Mesenchymal stem cell (in vitro differentiated cells and primary cell): ENCODE measurements at regions not wholly inside any gene's neighbourhood (a gene's known extent, or its start where the extent isn't known, plus 50 kb on each side); places are given as distances from the start of the nearest gene placed in this dataset.
"Not testable (repeated sequence)": the region's sequence is repeated elsewhere in the genome, so short reads cannot be mapped to it uniquely, and the experiment has no call there.

Source experiments
- DNase-seq: peaks from one replicate; pipeline ENCODE4 v3.0.0-alpha.2; 2013
- H2AFZ ChIP-seq: one replicate; pipeline ENCODE4 v1.6.1; 2013; ENCODE audit warnings: low read depth, mild to moderate bottlenecking, control low read depth, inconsistent platforms, low read length, moderate library complexity
- H2AK5ac ChIP-seq: 2 replicates; pipeline ENCODE4 v1.6.1; 2013; ENCODE audit warnings: low read length, moderate library complexity, mild to moderate bottlenecking, inconsistent platforms; ENCODE audit not compliant: severe bottlenecking
- H2BK120ac ChIP-seq: one replicate; pipeline ENCODE4 v1.6.1; 2013; ENCODE audit warnings: low read depth, mild to moderate bottlenecking, inconsistent platforms, low read length, moderate library complexity
- H2BK12ac ChIP-seq, 2 experiments: one replicate each; pipeline ENCODE4 v1.6.1; 2013; ENCODE audit warnings: inconsistent platforms in 2 of 2, low read length in 2 of 2, mild to moderate bottlenecking in 2 of 2, moderate library complexity in 2 of 2, control low read depth in 1 of 2
- H2BK15ac ChIP-seq: one replicate; pipeline ENCODE4 v1.6.1; 2013; ENCODE audit warnings: mild to moderate bottlenecking, low read depth, inconsistent platforms; ENCODE audit not compliant: poor library complexity, severe bottlenecking
- H2BK5ac ChIP-seq: 2 replicates; pipeline ENCODE4 v1.6.1; 2013; ENCODE audit warnings: low read depth, mild to moderate bottlenecking, low read length, control low read depth, inconsistent platforms; ENCODE audit not compliant: poor library complexity, severe bottlenecking
- H3K14ac ChIP-seq, 2 experiments: one replicate each; pipeline ENCODE4 v1.6.1; 2013; ENCODE audit warnings: inconsistent platforms in 2 of 2, low read length in 2 of 2, control low read depth in 1 of 2, mild to moderate bottlenecking in 1 of 2, moderate library complexity in 1 of 2
- H3K18ac ChIP-seq, 2 experiments: one replicate each; pipeline ENCODE4 v1.6.1; 2013; ENCODE audit warnings: inconsistent platforms in 2 of 2, low read length in 2 of 2, control low read depth in 1 of 2, low read depth in 1 of 2, mild to moderate bottlenecking in 1 of 2
- H3K23ac ChIP-seq, 2 experiments: one replicate each; pipeline ENCODE4 v1.6.1; 2013; ENCODE audit warnings: inconsistent platforms in 2 of 2, low read length in 2 of 2, mild to moderate bottlenecking in 2 of 2, moderate library complexity in 2 of 2, control low read depth in 1 of 2
- H3K27ac ChIP-seq: 2 replicates; pipeline ENCODE4 v1.5.1; 2013; ENCODE audit warnings: mild to moderate bottlenecking, moderate library complexity, low read length, control low read depth, inconsistent platforms; ENCODE audit not compliant: poor library complexity, severe bottlenecking
- H3K27me3 ChIP-seq, 2 experiments: 2 replicates each; pipeline versions ENCODE4 v1.6.1 to v1.7.0; 2013; ENCODE audit warnings: low read length in 2 of 2, mild to moderate bottlenecking in 2 of 2, moderate library complexity in 2 of 2, control low read depth in 1 of 2, inconsistent platforms in 1 of 2; ENCODE audit not compliant: control insufficient read depth in 1 of 2, insufficient read depth in 1 of 2
- H3K36me3 ChIP-seq, 2 experiments: 2 replicates each; pipeline versions ENCODE4 v1.6.1 to v1.7.0; 2013; ENCODE audit warnings: low read length in 2 of 2, control low read depth in 1 of 2, inconsistent platforms in 1 of 2, low read depth in 1 of 2, mild to moderate bottlenecking in 1 of 2; ENCODE audit not compliant: insufficient read depth in 2 of 2, control insufficient read depth in 1 of 2
- H3K4ac ChIP-seq, 2 experiments: one replicate each; pipeline ENCODE4 v1.6.1; 2013; ENCODE audit warnings: inconsistent platforms in 2 of 2, low read length in 2 of 2, mild to moderate bottlenecking in 2 of 2, moderate library complexity in 2 of 2, control low read depth in 1 of 2, low read depth in 1 of 2
- H3K4me1 ChIP-seq: 2 replicates; pipeline ENCODE4 v1.6.1; 2013; ENCODE audit warnings: low read depth, low read length, control low read depth; ENCODE audit not compliant: control insufficient read depth, insufficient read depth
- H3K4me2 ChIP-seq: 2 replicates; pipeline ENCODE4 v1.6.1; 2013; ENCODE audit warnings: low read length, mild to moderate bottlenecking, inconsistent platforms; ENCODE audit not compliant: poor library complexity, severe bottlenecking
- H3K4me3 ChIP-seq, 2 experiments: 2 replicates each; pipeline versions ENCODE4 v1.5.1 to v1.7.0; 2013; ENCODE audit warnings: low read length in 2 of 2, mild to moderate bottlenecking in 2 of 2, control low read depth in 1 of 2, low read depth in 1 of 2; ENCODE audit not compliant: insufficient read depth in 1 of 2
- H3K79me1 ChIP-seq: replicated peaks from 2 replicates; pipeline ENCODE4 v1.6.1; 2013; ENCODE audit warnings: mild to moderate bottlenecking, control low read depth, low read length, inconsistent platforms; ENCODE audit not compliant: poor library complexity, severe bottlenecking
- H3K9ac ChIP-seq: 2 replicates; pipeline ENCODE4 v1.7.0; 2013; ENCODE audit warnings: mild to moderate bottlenecking, low read length, moderate library complexity
- H3K9me3 ChIP-seq: 2 replicates; pipeline ENCODE4 v1.7.0; 2013; ENCODE audit warnings: mild to moderate bottlenecking, low read length; ENCODE audit not compliant: control insufficient read depth
- H4K8ac ChIP-seq: one replicate; pipeline ENCODE4 v1.6.1; 2013; ENCODE audit warnings: inconsistent platforms, mild to moderate bottlenecking, low read length, moderate library complexity
- H4K91ac ChIP-seq: one replicate; pipeline ENCODE4 v1.6.1; 2013; ENCODE audit warnings: mild to moderate bottlenecking, low read length, inconsistent platforms
- WGBS: methylation state at CpG from one replicate; pipeline ENCODE4 v1.1.7; 2013; ENCODE audit warnings: mixed read lengths; 5-methylcytosine and 5-hydroxymethylcytosine counted together

DNA sequence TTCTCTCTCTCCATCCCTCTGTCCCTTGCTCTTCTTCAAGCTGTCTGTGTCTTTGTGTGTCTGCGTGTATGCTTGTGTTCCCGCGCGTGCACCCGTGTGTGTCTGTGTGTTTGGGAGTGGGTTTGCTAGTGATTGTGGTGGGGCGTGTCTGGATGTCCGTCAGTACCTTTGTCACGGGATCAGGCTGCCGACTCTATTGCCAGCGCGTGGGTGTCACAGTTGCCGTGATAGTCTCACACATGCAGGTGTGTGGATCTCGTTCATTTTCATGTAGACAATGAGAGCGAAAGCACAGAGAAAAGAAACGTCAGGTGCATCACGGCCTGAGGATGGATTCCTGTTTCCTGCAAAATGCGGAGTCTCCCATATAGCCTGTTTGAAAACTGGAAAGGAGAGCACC lies 1848.8 kb upstream of the DEFB115 start:
- H3K14ac ChIP-seq, H2BK15ac ChIP-seq, H3K27me3 ChIP-seq, H3K4ac ChIP-seq, H3K18ac ChIP-seq, H3K27ac ChIP-seq, H3K36me3 ChIP-seq, H3K9me3 ChIP-seq, H3K4me2 ChIP-seq, H4K91ac ChIP-seq, H2BK12ac ChIP-seq, H2AK5ac ChIP-seq, H3K23ac ChIP-seq, DNase-seq, H3K4me1 ChIP-seq, H3K9ac ChIP-seq, H2BK5ac ChIP-seq, H2AFZ ChIP-seq, H4K8ac ChIP-seq, H3K4me3 ChIP-seq, H2BK120ac ChIP-seq, H3K79me1 ChIP-seq: not testable (repeated sequence)
- WGBS, result 82% methylated on average over 17 of the region's 17 CpGs

DNA sequence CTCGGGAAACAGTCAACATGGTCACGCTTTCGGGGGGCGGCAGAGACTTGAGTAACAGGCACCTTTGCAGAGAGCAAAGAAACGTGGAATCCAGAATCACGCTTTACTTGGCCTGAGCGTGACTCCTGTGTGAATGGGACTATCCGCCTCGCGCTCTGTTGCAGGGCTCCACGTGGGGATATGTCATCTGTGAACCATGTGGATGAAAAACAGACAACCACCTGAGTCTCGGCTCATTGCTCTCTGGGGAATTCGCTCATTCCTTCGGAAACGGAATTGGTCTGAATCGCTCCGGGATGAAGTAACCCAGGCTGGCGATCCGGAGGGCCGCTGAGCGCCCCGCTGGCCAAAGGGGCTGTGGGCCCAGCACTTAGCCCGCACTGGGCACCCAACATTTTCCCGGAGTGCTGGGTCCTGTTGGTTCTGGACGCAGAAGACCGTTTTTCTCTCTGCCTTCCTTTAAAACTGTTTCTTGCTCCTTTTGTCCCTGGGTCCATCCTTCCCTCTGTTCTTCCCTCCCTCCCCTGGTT lies 1848.2 kb upstream of the DEFB115 start:
- not testable (repeated sequence) for H2AFZ ChIP-seq, H3K36me3 ChIP-seq, H3K18ac ChIP-seq, DNase-seq, H3K23ac ChIP-seq, H3K9ac ChIP-seq, H3K4ac ChIP-seq, H3K27ac ChIP-seq, H3K14ac ChIP-seq, H3K4me2 ChIP-seq, H4K91ac ChIP-seq, H3K4me1 ChIP-seq, H3K79me1 ChIP-seq, H3K27me3 ChIP-seq, H3K9me3 ChIP-seq, H2BK120ac ChIP-seq, H2AK5ac ChIP-seq, H2BK5ac ChIP-seq, H2BK12ac ChIP-seq, H3K4me3 ChIP-seq, H2BK15ac ChIP-seq
- peak overlapping the region; percentile 51 for H4K8ac ChIP-seq
- WGBS, result 81% methylated on average over 26 of the region's 26 CpGs

DNA sequence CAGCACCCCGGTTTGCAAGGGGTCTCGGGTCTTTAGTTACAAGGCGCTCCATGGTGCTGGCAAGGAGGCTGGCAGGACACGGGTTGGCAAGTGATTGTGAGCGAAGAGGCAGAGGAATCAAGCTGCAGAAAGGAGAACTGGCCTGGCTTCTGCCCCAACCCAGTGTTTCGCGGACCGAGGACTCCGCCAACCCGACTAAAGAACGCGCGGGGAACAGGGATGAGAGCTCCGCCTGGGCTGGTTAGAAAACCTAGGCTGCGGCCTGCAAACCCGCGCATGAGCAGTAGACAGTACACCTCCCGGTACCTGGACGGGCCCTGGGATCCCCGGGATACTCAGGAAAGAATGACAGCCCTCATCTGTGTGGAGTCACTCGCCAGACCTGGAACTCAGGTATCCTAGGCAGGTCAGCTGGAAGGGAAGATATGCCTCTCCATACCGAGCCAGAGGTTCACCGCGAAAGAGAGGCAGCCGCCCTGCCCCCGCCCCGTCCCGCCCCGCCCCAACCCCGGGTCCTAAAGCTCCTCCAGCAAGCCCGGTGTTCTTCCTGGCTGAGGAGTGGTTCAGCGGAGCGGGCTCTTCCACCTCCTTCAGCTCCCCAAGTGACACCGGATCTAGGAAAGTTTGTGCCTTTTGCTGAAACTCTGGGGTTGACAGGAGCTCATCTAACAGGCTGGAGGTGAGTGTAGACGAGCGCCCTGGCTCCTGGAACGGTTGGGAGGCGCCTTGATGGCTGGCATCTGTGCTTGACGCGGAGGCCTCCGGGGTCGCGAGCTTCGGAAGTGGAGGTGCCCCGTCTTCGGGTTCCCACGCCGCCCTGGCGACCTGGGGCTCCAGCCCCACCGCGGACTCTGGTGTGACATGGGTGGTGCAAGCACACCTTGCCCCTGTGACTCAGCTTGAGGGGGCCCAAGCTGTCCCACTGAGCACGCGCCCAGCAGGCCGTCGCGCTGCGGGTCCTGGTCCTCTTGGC lies 1847.3 kb upstream of the DEFB115 start:
- no peak overlapping the region for H3K4ac ChIP-seq
- no peak overlapping the region for H3K4me2 ChIP-seq
- H2AK5ac ChIP-seq, result no peak overlapping the region
- H2BK15ac ChIP-seq, result no peak overlapping the region
- no peak overlapping the region for H3K23ac ChIP-seq
- H3K27me3 ChIP-seq, result no peaks in the 10 kb centered on the region
- no peak overlapping the region for H2BK120ac ChIP-seq
- H4K91ac ChIP-seq, result no peak overlapping the region
- H3K18ac ChIP-seq, result no peak overlapping the region
- H3K4me3 ChIP-seq, result no peak overlapping the region
- no peaks in the 10 kb centered on the region for H3K79me1 ChIP-seq
- 78% methylated on average over 55 of the region's 57 CpGs for WGBS
- no peak overlapping the region for H3K14ac ChIP-seq
- H3K9ac ChIP-seq, result no peak overlapping the region
- no peak overlapping the region for H4K8ac ChIP-seq
- H3K9me3 ChIP-seq, result peaks cover 2% of the 10 kb centered on the region
- no peak overlapping the region for H2AFZ ChIP-seq
- no peak for DNase-seq
- no peak overlapping the region for H3K27ac ChIP-seq
- no peaks in the 10 kb centered on the region for H3K36me3 ChIP-seq
- H2BK5ac ChIP-seq, result no peak overlapping the region
- no peaks in the 10 kb centered on the region for H3K4me1 ChIP-seq
- H2BK12ac ChIP-seq, result no peak overlapping the region

DNA sequence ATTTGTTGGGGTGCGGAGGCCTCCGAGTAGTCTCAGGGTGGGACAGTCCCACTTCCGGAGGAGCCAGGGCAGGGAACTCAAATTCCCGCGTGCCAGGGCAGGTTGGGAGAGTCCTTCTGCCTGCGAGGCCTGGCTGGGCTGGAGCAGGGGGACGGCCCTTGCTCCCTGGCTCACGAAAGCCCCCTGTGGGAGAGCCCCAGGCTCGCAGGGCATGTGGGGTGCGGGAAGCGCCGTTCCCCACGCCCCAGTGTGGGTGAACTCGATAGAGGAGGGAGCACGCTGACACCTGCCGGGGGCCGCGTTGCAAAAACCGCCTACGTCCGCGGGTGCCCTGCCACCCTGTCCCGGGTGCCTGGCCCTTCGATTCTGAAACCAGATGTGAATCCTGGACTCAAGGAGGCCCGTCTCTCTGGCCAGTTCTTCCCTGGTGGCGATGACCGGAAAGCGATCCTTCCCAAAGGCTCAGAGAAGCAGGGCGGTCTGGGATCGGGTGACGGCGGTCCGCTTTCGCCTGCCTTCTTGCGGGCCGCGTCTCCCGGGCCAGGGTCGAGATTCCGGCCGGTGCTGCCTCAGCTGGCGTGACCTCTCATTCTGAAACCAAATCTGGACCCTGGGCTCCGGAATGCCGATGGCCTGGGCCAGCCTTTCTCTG lies 1846.5 kb upstream of the DEFB115 start:
- Histone ChIP-seq H3K4me3 (no peak overlapping the region), H3K4me1 (no peaks in the 10 kb centered on the region), H3K4ac (no peak overlapping the region), H3K4me2 (no peak overlapping the region), H2BK5ac (no peak overlapping the region), H3K9me3 (peaks cover 2% of the 10 kb centered on the region), H3K9ac (no peak overlapping the region), H2BK15ac (no peak overlapping the region), H3K18ac (no peak overlapping the region), H3K27ac (no peak overlapping the region), H3K27me3 (no peaks in the 10 kb centered on the region), H3K14ac (no peak overlapping the region), H2AFZ (no peak overlapping the region), H3K36me3 (no peaks in the 10 kb centered on the region), H4K91ac (no peak overlapping the region), H3K23ac (no peak overlapping the region), H2AK5ac (no peak overlapping the region), H2BK12ac (no peak overlapping the region), H2BK120ac (no peak overlapping the region), H3K79me1 (no peaks in the 10 kb centered on the region), H4K8ac (no peak overlapping the region)
- no peak for DNase-seq
- WGBS, result 66% methylated on average over 44 of the region's 44 CpGs
